H1 (cell line): ENCODE measurements at regions not wholly inside any gene's neighbourhood (a gene's known extent, or its start where the extent isn't known, plus 50 kb on each side); places are given as distances from the start of the nearest gene placed in this dataset.

Experiments
- POLR2A ChIP-seq, 2 experiments: IDR thresholded peaks; 1 replicate in 1 of 2; 2 replicates in 1 of 2; pipeline ENCODE4 v1.6.1; 2011; ENCODE audit warnings: low read depth in 2 of 2, low read length in 2 of 2, mild to moderate bottlenecking in 2 of 2; ENCODE audit errors: control extremely low read depth in 1 of 2
- POLR2AphosphoS5 ChIP-seq: IDR thresholded peaks from 2 replicates; pipeline ENCODE4 v1.6.1; 2011; ENCODE audit warnings: low read depth, low read length
- SP2 ChIP-seq: IDR thresholded peaks from 2 replicates; pipeline ENCODE4 v1.6.1; 2012; ENCODE audit warnings: mild to moderate bottlenecking, low read length, inconsistent platforms
- SUZ12 ChIP-seq: fragments of 200-600 bp; sonication (generic); IDR thresholded peaks from 2 replicates; pipeline ENCODE4 v1.6.1; 2012; ENCODE audit warnings: mild to moderate bottlenecking, inconsistent platforms, low read length, moderate library complexity, mixed read lengths

DNA sequence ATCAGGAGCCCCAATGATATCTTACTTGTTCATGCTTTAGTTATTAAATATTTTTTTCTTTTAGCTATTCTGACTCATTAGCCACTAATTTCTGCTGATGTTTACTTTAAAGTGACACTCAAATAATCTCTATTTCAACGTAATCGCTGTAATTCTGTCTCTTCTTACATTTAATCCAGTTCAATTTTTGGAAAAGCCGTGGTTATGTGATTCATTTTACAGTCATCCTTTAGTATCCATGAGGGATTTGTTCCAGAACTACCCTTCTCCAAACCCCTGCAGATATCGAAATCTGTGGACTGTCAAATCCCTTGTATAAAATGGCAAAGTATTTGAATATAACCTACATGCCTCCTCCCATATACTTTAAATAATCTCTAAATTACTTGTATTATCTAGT is 1103.4 kb downstream of the LRFN5 start:
- TF ChIP-seq POLR2AphosphoS5 (no peak), POLR2A (IDR thresholded peaks at IDR 0.05; ENCODE audit: control extremely low read depth in 1 of 2, low read depth in 2 of 2, low read length in 2 of 2) (no peak), SUZ12 (no peak), SP2 (no peak)
